ENCODE measurements at regions not wholly inside any gene's neighbourhood (a gene's known extent, or its start where the extent isn't known, plus 50 kb on each side); places are given as distances from the start of the nearest gene placed in this dataset.

GRCh38 chr17:16887523-16888095 lies 84.3 kb downstream of the TNFRSF13B start:
- no peak for TF ChIP-seq CTCF (IDR thresholded peaks at IDR 0.05)
- TF ChIP-seq POLR2AphosphoS5 (IDR thresholded peaks at IDR 0.05; ENCODE audit: low read depth, low read length): no peak
- TF ChIP-seq REST (IDR thresholded peaks at IDR 0.05; ENCODE audit: insufficient read depth in 1 of 2, low read depth in 2 of 2, low read length in 1 of 2): no peak
